Amniotic stem cell (primary cell): ENCODE measurements at regions not wholly inside any gene's neighbourhood (a gene's known extent, or its start where the extent isn't known, plus 50 kb on each side); places are given as distances from the start of the nearest gene placed in this dataset.

ENCODE experiments used
- DNase-seq: peaks from one replicate; lab custom pipeline; 2025; lab: John Stamatoyannopoulos, UW

GRCh38 chr17:77725846-77726245 is 232.7 kb upstream of the TNRC6C start:
- DNase-seq: no peak

- DNase-seq: no peak
These were observed 231.9 kb upstream of the TNRC6C start for GRCh38 chr17:77726549-77727006.

- DNase-seq: no peak
These were observed 231.4 kb upstream of the TNRC6C start for GRCh38 chr17:77727037-77727615.

GRCh38 chr17:77728474-77728795 is 230.1 kb upstream of the TNRC6C start:
- DNase-seq: no peak

- no peak for DNase-seq
These were observed 229.6 kb upstream of the TNRC6C start for GRCh38 chr17:77728871-77729270.

GRCh38 chr17:77729587-77729986 is 228.9 kb upstream of the TNRC6C start:
- no peak for DNase-seq

- DNase-seq: no peak
These were observed 228.1 kb upstream of the TNRC6C start for GRCh38 chr17:77730376-77730775.

GRCh38 chr17:77733576-77734296 is 224.8 kb upstream of the TNRC6C start:
- no peak for DNase-seq

GRCh38 chr17:77734371-77735080 is 224.0 kb upstream of the TNRC6C start:
- DNase-seq: no peak

- no peak for DNase-seq
These were observed 223.4 kb upstream of the TNRC6C start for GRCh38 chr17:77735081-77735565.

- no peak for DNase-seq
These were observed 222.8 kb upstream of the TNRC6C start for GRCh38 chr17:77735566-77736198.

- no peak for DNase-seq
These were observed 222.3 kb upstream of the TNRC6C start for GRCh38 chr17:77736199-77736585.

- no peak for DNase-seq
These were observed 221.8 kb upstream of the TNRC6C start for GRCh38 chr17:77736721-77737120.

GRCh38 chr17:77737442-77738265 is 220.8 kb upstream of the TNRC6C start:
- no peak for DNase-seq

GRCh38 chr17:77738751-77739531 is 219.6 kb upstream of the TNRC6C start:
- DNase-seq: no peak

GRCh38 chr17:77740481-77740880 is 218.0 kb upstream of the TNRC6C start:
- no peak for DNase-seq

GRCh38 chr17:77741109-77741508 is 217.4 kb upstream of the TNRC6C start:
- DNase-seq: no peak

GRCh38 chr17:77742579-77742978 is 215.9 kb upstream of the TNRC6C start:
- DNase-seq: no peak

- DNase-seq: no peak
These were observed 214.2 kb upstream of the TNRC6C start for GRCh38 chr17:77744066-77744988.

- no peak for DNase-seq
These were observed 212.8 kb upstream of the TNRC6C start for GRCh38 chr17:77745702-77746101.
